ENCODE measurements at regions not wholly inside any gene's neighbourhood (a gene's known extent, or its start where the extent isn't known, plus 50 kb on each side); places are given as distances from the start of the nearest gene placed in this dataset.

GRCh38 chr1:222991177-222991576 lies 151.9 kb downstream of the TLR5 start:
- Histone ChIP-seq H3K36me3 (ENCODE audit: control insufficient read depth in 2 of 4, insufficient read depth in 4 of 4, low read length in 3 of 4) (no peaks in the 10 kb centered on the region), H2BK20ac (ENCODE audit: low read length) (no peak overlapping the region), H4K20me1 (replicated peaks in 1 of 2; ENCODE audit: control insufficient read depth in 1 of 2, insufficient read depth in 2 of 2, low read length in 2 of 2) (no peaks in the 10 kb centered on the region), H4K5ac (ENCODE audit: insufficient read length, low read depth, low read length) (no peak overlapping the region), H4K91ac (replicated peaks; ENCODE audit: insufficient read length, low read length) (no peak overlapping the region), H3K9me3 (ENCODE audit: insufficient read depth in 2 of 2, low read depth in 1 of 2, low read length in 1 of 2) (no peaks in the 10 kb centered on the region), H3K4ac (replicated peaks; ENCODE audit: insufficient read length, low read depth, low read length) (no peak overlapping the region), H3K9ac (replicated peaks in 1 of 4; ENCODE audit: extremely low read depth in 1 of 4, low read depth in 3 of 4, low read length in 3 of 4) (no peak overlapping the region), H3K27me3 (replicated peaks in 1 of 4; ENCODE audit: control insufficient read depth in 3 of 4, extremely low read depth in 1 of 4, insufficient read depth in 3 of 4, low read length in 3 of 4) (no peaks in the 10 kb centered on the region; a peak in 1 of 7 replicates), H3K79me2 (ENCODE audit: control insufficient read depth in 1 of 2, insufficient read depth in 2 of 2, low read length in 2 of 2) (no peaks in the 10 kb centered on the region), H3K4me3 (ENCODE audit: extremely low read depth in 1 of 4, insufficient read depth in 2 of 4, low read depth in 3 of 4, low read length in 4 of 4) (no peak overlapping the region), H3K14ac (ENCODE audit: insufficient read length) (no peak overlapping the region), H2BK12ac (ENCODE audit: low read depth, low read length) (no peak overlapping the region), H2BK15ac (ENCODE audit: low read length) (no peak overlapping the region), H3K79me1 (ENCODE audit: low read depth, low read length) (no peaks in the 10 kb centered on the region), H2AK5ac (ENCODE audit: low read depth, low read length) (no peak overlapping the region), H2BK5ac (ENCODE audit: low read depth, low read length) (no peak overlapping the region), H4K8ac (ENCODE audit: extremely low read depth, insufficient read depth, low read length) (no peak overlapping the region), H3K56ac (replicated peaks; ENCODE audit: insufficient read length, low read depth, low read length) (no peak overlapping the region), H2AFZ (ENCODE audit: low read length) (no peak overlapping the region), H3K4me1 (replicated peaks in 1 of 4; ENCODE audit: control insufficient read depth in 3 of 4, insufficient read depth in 4 of 4, low read length in 3 of 4) (no peaks in the 10 kb centered on the region; a peak in 2 of 7 replicates), H3K18ac (ENCODE audit: extremely low read depth, low read length) (no peak overlapping the region), H3K27ac (ENCODE audit: low read depth, low read length) (no peak overlapping the region), H3K23ac (ENCODE audit: insufficient read length) (no peak overlapping the region), H2BK120ac (replicated peaks; ENCODE audit: low read depth, low read length) (no peak overlapping the region), H3K23me2 (ENCODE audit: low read depth, low read length) (no peaks in the 10 kb centered on the region), H3K4me2 (ENCODE audit: insufficient read depth in 1 of 2, low read depth in 2 of 2, low read length in 2 of 2) (no peak overlapping the region)
- WGBS, 2 experiments (ENCODE audit: extremely low coverage in 1 of 2, insufficient coverage in 1 of 2, insufficient read length in 1 of 2, insufficient replicate concordance in 2 of 2, low coverage in 1 of 2, low lambda C conversion rate in 2 of 2, missing lambda C conversion rate in 1 of 2): 93% methylated on average over 1 of the region's 1 CpG; no CpG with 5 or more reads in 1 of the 2 experiments
- ChIA-PET POLR2A (ENCODE audit: partially characterized antibody) (interaction anchor here (1.0 to 1.2 kb wide), 2 partner anchors 14 to 31 kb away, joined by 3 read pairs; no protein-coding TSS in a partner anchor), CTCF (ENCODE audit: partially characterized antibody) (interaction anchor here (0.7 to 1.0 kb wide), 2 partner anchors 11 to 198 kb away, joined by 3 read pairs; no protein-coding TSS in a partner anchor)
- FAIRE-seq: no peak
- no peak for DNase-seq (ENCODE audit: low read depth in 1 of 2, low spot score in 2 of 2)
- TF ChIP-seq RFX5 (IDR thresholded peaks at IDR 0.05; ENCODE audit: borderline replicate concordance, low read depth, low read length): no peak
- TF ChIP-seq HDAC2 (IDR thresholded peaks at IDR 0.05; ENCODE audit: borderline replicate concordance in 1 of 2, low read depth in 2 of 2, low read length in 2 of 2): no peak
- TF ChIP-seq TCF12 (IDR thresholded peaks at IDR 0.05; ENCODE audit: low read depth, low read length): no peak
- TF ChIP-seq CREB1 (IDR thresholded peaks at IDR 0.05): no peak
- no peak for TF ChIP-seq CTCF (IDR thresholded peaks at IDR 0.05; ENCODE audit: control extremely low read depth in 1 of 3, insufficient read depth in 1 of 3, low read depth in 1 of 3, low read length in 3 of 3)
- no peak for TF ChIP-seq SAP30 (IDR thresholded peaks at IDR 0.05; ENCODE audit: insufficient read depth, insufficient replicate concordance, low read length)
- TF ChIP-seq NANOG (IDR thresholded peaks at IDR 0.05; ENCODE audit: insufficient read depth, low read depth, low read length, poor library complexity, severe bottlenecking): no peak
- no peak for TF ChIP-seq RNF2 (IDR thresholded peaks at IDR 0.05; ENCODE audit: borderline replicate concordance, low read depth, low read length, missing control alignments, poor library complexity, severe bottlenecking)
- no peak for TF ChIP-seq SP4 (IDR thresholded peaks at IDR 0.05; ENCODE audit: low read length)
- TF ChIP-seq SP2 (IDR thresholded peaks at IDR 0.05; ENCODE audit: low read length): no peak
- TF ChIP-seq EZH2 (IDR thresholded peaks at IDR 0.05; ENCODE audit: low read depth, low read length, severe bottlenecking): no peak
